ENCODE measurements at regions not wholly inside any gene's neighbourhood (a gene's known extent, or its start where the extent isn't known, plus 50 kb on each side); places are given as distances from the start of the nearest gene placed in this dataset.

DNA sequence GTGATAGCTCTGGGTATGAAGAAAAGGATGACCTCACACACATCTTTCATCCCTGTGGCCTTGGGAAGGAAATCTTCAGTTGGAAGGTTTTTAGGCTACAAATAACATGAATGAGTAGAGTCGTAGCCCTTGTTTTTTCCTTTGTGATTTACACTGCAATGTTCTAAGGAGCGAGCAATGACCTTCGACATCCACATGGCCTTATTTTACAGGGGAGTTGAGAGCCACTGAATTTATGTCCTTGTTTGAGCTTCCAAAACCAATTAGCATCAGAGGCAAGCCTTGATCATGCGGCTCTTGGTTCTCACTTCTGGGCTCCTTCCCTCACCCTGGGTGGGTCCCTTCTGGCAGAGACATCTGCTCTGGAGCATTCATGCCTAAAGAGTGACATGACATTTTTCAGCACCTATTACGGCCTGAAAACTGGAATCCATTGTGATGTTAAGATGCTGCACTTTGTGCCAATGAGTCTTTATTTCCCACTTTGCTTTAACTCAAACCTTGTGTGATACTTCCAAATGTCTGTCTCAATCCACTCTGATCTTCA is 70.5 kb upstream of the RUNX1 start:
- no peak for DNase-seq (ENCODE audit: low read depth in 2 of 3, low spot score in 1 of 3)

- DNase-seq (ENCODE audit: low read depth in 2 of 3, low spot score in 1 of 3) = no peak
Observed at GRCh38 chr21:35116777-35117176, 67.7 kb upstream of the RUNX1 start.

GRCh38 chr21:35113064-35113463 is 64.0 kb upstream of the RUNX1 start:
- DNase-seq (ENCODE audit: low read depth in 2 of 3, low spot score in 1 of 3) = no peak

DNA sequence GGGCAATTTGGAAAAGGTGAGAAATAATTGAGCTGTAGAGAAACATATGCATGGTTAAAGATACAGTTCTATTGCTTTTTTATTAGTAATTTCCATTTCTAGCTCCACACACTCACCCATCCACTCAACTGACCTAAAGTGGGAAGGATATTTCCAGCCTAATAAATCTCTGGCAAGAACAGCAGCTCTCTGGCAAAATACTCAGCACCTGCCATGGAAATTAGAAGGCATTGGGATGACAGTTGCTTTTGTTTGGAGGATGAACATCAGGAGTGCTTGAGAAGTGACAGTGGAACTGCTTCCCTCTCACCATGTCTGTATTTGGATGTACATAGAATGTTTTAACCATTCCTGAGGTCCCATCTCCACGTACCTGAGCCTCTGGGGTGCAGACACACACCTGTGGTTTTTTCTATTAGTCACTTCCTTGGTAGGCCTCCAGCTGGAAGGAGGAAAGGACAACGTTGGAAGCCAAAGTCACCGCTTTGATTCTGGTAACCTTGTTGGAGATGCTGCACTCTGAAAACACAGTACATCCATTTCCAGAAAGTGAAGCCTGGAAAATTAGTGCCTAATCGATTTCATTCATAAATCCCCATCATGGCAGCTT is 62.3 kb upstream of the RUNX1 start:
- no peak for DNase-seq (ENCODE audit: low read depth in 2 of 3, low spot score in 1 of 3)

DNA sequence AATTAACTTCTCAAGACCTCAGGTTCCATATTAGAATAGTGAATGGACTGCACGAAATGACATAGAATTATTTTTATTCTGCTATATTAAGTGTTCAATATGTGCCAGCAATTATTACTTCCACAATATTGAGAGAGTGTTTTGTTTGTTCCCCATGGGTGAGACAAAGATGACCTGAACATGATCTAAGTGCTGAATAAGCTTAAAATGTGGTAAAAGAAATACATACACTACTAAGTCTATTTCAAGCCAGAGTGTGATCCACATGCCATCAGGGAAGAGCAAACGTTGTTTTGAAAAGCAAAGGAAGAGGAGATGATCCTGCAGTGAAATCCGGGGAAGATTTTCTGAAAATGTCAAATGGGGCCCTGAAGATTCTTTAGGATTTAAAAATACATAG is 59.8 kb upstream of the RUNX1 start:
- DNase-seq (ENCODE audit: low read depth in 2 of 3, low spot score in 1 of 3) = no peak

GRCh38 chr21:35107520-35107919 is 58.4 kb upstream of the RUNX1 start:
- DNase-seq (ENCODE audit: low read depth in 2 of 3, low spot score in 1 of 3) = no peak

GRCh38 chr21:35106246-35106835 is 57.2 kb upstream of the RUNX1 start:
- no peak for DNase-seq (ENCODE audit: low read depth in 2 of 3, low spot score in 1 of 3)

DNA sequence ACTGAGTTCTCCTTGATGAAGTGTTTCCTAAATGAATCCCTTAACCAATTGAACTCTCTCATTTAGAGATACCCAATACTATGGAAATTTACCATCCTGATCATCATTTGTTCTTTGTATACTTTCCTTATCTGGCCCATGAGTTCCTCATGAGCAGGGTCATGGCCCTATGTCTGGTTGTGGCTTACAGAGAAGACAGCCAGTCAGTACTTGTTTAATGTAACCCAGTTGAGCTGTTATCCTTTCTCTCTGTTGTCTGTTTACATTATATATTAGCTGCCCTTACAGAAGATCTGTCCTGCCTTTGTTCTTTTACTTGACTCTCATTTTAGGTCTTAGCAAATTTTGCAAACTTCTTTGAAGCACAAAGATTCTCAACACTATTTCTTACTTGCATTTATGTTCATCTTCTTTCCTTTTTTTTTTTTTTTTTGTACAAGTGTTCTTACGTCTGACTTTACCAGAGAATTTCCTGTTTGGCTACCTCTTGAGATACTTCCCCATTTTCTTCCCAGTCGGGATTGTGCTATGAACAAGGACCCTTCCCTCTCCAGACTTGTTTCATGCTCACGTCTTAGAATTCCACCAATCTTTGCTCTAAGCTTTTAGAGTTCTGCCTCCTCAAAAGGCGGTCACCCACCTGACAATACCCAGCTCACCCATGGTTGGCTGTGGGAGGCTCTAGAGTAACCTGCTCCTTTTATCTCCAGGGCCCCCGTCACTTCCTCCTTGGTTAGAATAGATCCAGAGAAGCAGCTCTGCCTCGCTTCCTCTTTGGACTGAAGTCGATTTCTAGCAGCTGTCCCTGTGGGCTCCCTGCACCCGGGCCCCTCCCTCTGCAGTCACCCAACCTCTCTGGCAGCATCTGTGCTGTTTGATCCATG is 53.6 kb upstream of the RUNX1 start:
- no peak for DNase-seq (ENCODE audit: low read depth in 2 of 3, low spot score in 1 of 3)

DNA sequence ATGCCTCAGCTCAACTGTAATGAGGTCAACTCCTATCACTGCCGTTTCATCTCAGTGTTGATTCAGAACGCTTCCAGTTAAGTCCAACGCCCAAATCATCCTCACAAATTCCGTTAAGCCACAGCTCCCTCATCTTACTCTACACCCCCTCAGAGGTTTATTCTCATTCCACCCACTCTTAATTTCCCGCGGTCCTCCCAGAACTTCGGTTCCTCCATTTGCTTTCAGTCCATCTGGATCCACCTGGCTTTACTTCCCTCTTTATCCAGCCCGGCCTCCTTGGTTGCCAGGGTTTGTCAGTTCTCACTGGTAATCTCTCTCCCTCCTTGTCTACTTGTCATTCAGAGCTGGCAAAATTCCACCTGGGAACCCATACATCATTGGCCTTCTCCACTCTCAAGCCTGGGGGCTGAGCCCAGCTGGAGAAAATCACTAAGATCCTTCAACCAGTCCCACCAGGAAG is 51.3 kb upstream of the RUNX1 start:
- no peak for DNase-seq (ENCODE audit: low read depth in 2 of 3, low spot score in 1 of 3)

- DNase-seq (ENCODE audit: low read depth in 2 of 3, low spot score in 1 of 3) = no peak
Observed at GRCh38 chr21:35099310-35099709, 50.2 kb upstream of the RUNX1 start.
